GM19035 (cell line): ENCODE measurements at regions not wholly inside any gene's neighbourhood (a gene's known extent, or its start where the extent isn't known, plus 50 kb on each side); places are given as distances from the start of the nearest gene placed in this dataset.
"Not testable (repeated sequence)": the region's sequence is repeated elsewhere in the genome, so short reads cannot be mapped to it uniquely, and the experiment has no call there.

Source experiments
- ATAC-seq: cut with Tn5 transposase; IDR thresholded peaks from one replicate; pipeline ENCODE4 v1.9.1; 2021; ENCODE audit not compliant: unreplicated experiment

DNA sequence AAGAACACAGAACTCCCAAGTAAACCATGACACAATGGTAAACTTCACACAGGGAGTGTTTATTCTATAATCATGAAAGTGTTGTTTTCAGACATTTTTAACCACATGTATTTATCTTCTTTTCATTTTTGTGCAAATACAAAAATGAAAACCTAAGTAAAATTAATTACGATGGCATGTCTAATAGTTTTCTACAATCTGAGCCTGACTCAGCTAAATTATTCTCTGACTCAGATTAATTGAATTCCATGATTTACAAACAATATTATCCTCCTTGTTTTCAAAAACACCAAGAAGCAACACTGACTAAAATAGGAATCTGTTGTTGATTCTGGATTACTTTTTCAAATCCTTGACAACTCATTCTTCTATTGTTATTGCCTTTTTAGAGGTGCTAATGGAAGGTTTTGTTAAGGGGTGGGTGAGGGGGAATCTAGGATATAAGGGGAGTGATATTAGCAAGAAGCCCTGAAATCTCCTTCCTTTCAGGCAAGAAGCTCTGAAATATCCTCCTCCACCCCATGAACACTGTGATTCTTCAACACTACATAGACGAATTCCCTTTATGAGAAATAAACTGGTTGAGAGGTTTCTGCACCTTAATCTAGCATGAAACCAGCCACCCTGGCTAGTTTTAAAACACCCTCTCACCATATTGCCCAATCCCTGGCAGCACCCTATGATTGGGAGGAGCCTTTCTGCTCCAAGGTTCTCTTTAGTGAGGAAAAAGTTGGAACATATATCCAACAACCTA, 1057.7 kb upstream of the PCDH20 start:
- ATAC-seq = no peak

DNA sequence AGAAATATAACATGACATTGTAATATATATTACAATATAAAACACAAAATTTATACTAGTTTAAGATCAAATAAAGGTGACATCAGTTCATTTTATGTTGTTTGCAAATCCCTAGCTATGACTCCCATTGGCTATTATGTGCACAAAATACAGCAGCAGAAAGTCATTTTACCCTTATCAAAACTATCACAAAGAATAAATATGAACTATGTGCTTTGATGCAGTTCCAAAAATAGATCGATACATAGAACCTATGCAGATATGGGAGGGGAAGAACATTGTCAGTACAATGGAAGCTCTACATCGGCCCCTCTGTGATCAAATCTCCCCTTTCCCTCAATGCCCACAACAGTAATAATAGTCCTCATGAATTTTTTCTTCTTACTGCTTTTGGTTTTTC, 1038.1 kb upstream of the PCDH20 start:
- no peak for ATAC-seq

DNA sequence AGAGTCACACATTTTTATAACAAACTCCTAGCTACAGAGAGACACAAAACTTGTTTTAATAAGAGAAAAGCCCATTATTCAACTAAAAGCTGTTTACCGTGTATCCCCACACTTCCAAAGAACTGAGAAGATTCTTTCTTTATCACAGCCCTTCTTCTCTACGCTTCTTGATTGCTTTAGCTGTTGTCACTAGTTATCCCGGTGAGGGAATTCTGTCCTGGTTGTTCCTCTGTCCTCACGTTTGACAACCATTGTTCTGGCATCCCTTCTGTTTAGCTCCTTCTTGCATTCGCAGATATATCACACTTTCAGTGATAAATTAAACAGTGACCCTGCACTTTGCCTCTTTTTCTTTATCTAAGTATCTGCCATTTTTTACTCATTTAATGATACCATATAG, 1035.1 kb upstream of the PCDH20 start:
- ATAC-seq = no peak

GRCh38 chr13:62447771-62448382, 1032.2 kb upstream of the PCDH20 start:
- not testable (repeated sequence) for ATAC-seq

- no peak for ATAC-seq
Observed at GRCh38 chr13:62444805-62445204, 1029.2 kb upstream of the PCDH20 start.

DNA sequence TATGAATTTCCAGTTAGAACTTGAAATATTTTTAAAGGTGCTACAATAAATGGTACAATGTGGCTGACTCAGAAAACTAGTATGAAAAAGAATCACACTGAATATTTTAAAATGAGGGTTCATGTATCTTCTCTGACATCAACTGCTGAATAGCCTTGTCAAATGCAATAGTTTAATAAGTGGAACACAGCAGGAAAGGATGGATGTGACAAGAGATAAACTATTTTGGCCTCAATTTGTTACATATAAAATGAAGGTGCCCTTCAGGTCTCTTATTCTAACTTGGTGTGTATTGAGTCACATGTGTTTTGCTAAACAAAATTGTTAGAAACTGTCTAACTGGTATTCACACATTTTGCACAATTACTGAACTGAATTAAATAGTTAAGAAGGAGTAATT, 1018.4 kb upstream of the PCDH20 start:
- ATAC-seq = no peak

- ATAC-seq = no peak
Observed at GRCh38 chr13:62433660-62434059, 1018.0 kb upstream of the PCDH20 start.

DNA sequence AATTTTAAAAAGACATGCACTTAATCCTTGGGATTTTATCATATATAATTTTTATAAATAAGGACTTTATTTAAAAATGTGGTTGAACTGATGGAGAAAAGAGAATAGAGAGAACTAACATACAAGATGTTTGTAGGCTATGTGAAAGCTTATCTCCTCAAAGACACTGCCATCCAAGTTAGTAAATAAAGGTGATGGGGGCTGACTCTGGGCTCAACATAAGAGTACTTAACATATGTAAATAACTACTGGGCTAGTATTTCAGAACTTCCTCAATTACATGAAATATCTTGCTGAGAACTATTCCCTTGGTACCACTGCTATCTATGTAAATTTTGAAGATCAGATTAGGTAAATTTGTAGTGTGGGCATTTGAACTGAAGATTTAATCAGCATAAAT, 1017.3 kb upstream of the PCDH20 start:
- ATAC-seq = no peak

- ATAC-seq = no peak
Observed at GRCh38 chr13:62432295-62432694, 1016.6 kb upstream of the PCDH20 start.

DNA sequence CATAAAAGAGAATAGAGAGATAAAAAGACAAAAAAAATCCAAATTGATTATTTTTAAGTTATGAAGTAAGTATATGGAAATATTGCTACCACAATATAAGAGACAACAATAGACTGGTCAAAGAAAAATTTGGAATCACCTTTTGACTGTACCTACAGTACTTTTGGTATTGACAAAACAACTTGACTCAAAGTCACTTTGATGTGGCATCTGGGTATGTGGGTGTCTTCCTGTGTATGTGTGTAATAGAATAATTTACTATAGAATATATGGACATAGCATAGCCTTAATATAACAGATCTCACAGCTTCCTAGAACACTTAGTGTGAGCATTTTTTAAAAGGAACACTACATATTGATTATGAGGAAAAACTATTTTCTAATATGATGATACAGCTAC, 1016.2 kb upstream of the PCDH20 start:
- ATAC-seq = no peak

DNA sequence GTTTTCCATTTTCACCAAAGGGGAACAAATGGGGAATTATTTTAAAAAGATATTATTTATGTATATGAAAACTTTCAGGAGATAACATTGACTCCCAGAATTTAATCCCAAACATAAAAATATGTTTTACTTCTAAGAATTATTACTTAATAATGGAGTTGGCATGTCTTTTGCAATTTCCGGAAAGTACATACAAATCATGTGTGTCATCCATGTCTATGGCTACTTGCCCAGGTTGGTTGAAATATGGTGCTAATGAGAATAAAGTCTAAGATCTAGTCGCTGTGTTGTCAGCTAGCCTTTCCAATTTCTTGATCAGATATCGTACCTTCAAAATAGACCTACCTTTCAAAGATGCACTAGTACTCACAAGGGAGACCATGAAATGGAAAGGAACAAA, 1003.2 kb upstream of the PCDH20 start:
- no peak for ATAC-seq

- ATAC-seq = no peak
Observed at GRCh38 chr13:62418376-62418775, 1002.7 kb upstream of the PCDH20 start.

GRCh38 chr13:62407871-62408270, 992.2 kb upstream of the PCDH20 start:
- no peak for ATAC-seq

GRCh38 chr13:62388515-62388914, 972.9 kb upstream of the PCDH20 start:
- ATAC-seq = no peak

GRCh38 chr13:62387647-62388046, 972.0 kb upstream of the PCDH20 start:
- no peak for ATAC-seq

GRCh38 chr13:62379241-62379640, 963.6 kb upstream of the PCDH20 start:
- not testable (repeated sequence) for ATAC-seq

- no peak for ATAC-seq
Observed at GRCh38 chr13:62377838-62378237, 962.2 kb upstream of the PCDH20 start.

- no peak for ATAC-seq
Observed at GRCh38 chr13:62375653-62376052, 960.0 kb upstream of the PCDH20 start.

- no peak for ATAC-seq
Observed at GRCh38 chr13:62371737-62372136, 956.1 kb upstream of the PCDH20 start.

DNA sequence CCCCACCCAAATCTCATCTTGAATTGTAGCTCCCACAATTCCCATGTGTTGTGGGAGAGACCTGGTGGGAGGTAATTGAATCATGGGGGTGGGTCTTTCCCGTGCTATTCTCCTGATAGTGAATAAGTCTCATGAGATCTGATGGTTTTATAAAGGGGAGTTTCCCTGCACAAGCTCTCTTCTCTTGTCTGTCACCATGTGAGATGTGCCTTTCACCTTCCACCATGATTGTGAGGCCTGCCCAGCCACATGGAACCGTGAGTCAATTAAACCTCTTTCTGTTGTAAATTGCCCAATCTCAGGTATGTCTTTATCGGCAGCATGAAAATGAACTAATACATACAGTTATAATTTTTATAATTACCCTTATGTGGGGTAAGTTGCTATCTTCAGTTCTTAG, 952.3 kb upstream of the PCDH20 start:
- ATAC-seq = not testable (repeated sequence)

- no peak for ATAC-seq
Observed at GRCh38 chr13:62360609-62361008, 945.0 kb upstream of the PCDH20 start.

DNA sequence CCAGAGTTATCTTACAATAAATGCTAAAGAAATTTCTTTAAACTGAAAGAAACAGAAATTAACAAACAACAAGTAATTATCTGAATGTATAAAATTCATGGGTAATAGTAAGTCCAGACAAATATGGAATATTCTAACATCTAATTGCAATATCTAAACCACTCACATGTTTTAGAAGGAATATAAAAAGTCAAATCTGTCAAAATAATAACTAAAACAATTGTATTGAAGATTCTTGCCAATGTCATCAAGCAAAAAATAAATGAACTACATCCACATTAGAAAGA, 942.9 kb upstream of the PCDH20 start:
- no peak for ATAC-seq
